ENCODE measurements at regions not wholly inside any gene's neighbourhood (a gene's known extent, or its start where the extent isn't known, plus 50 kb on each side); places are given as distances from the start of the nearest gene placed in this dataset.

GRCh38 chr11:80914311-80914710, 1473.5 kb upstream of the TENM4 start:
- TF ChIP-seq ZNF565 (CRISPR knock-in tag; conservative IDR thresholded peaks at IDR 0.05; ENCODE audit: low read depth): no peak
- TF ChIP-seq TSHZ2 (CRISPR knock-in tag; IDR thresholded peaks at IDR 0.05): no peak
- no peak for TF ChIP-seq SNAI2 (CRISPR knock-in tag; IDR thresholded peaks at IDR 0.05)
- no peak for TF ChIP-seq OSR1 (CRISPR knock-in tag; IDR thresholded peaks at IDR 0.05)
- TF ChIP-seq CREB5 (CRISPR knock-in tag; IDR thresholded peaks at IDR 0.05; ENCODE audit: low read depth): no peak
- no peak for TF ChIP-seq CSRNP3 (CRISPR knock-in tag; IDR thresholded peaks at IDR 0.05)
- ATAC-seq: no peak

GRCh38 chr11:80911666-80912065, 1470.8 kb upstream of the TENM4 start:
- no peak for ATAC-seq
- TF ChIP-seq SNAI2 (CRISPR knock-in tag; IDR thresholded peaks at IDR 0.05) (no peak), ZFP30 (CRISPR knock-in tag; IDR thresholded peaks at IDR 0.05) (no peak), PPARA (CRISPR knock-in tag; IDR thresholded peaks at IDR 0.05; ENCODE audit: borderline replicate concordance) (no peak), ZFP3 (CRISPR knock-in tag; IDR thresholded peaks at IDR 0.05) (no peak), TCF4 (CRISPR knock-in tag; IDR thresholded peaks at IDR 0.05; ENCODE audit: borderline replicate concordance) (no peak), CREB5 (CRISPR knock-in tag; IDR thresholded peaks at IDR 0.05; ENCODE audit: low read depth) (no peak), ISL1 (CRISPR knock-in tag; IDR thresholded peaks at IDR 0.05) (no peak), OSR1 (CRISPR knock-in tag; IDR thresholded peaks at IDR 0.05) (no peak), ZNF565 (CRISPR knock-in tag; conservative IDR thresholded peaks at IDR 0.05; ENCODE audit: low read depth) (no peak), ZC3H10 (CRISPR knock-in tag; IDR thresholded peaks at IDR 0.05) (no peak)

- no peak for TF ChIP-seq TOX (CRISPR knock-in tag; IDR thresholded peaks at IDR 0.05; ENCODE audit: borderline replicate concordance)
- no peak for TF ChIP-seq ISL1 (CRISPR knock-in tag; IDR thresholded peaks at IDR 0.05)
- TF ChIP-seq ZFP30 (CRISPR knock-in tag; IDR thresholded peaks at IDR 0.05): no peak
- TF ChIP-seq TSHZ2 (CRISPR knock-in tag; IDR thresholded peaks at IDR 0.05): no peak
- no peak for TF ChIP-seq ZNF565 (CRISPR knock-in tag; conservative IDR thresholded peaks at IDR 0.05; ENCODE audit: low read depth)
- no peak for TF ChIP-seq SNAI2 (CRISPR knock-in tag; IDR thresholded peaks at IDR 0.05)
- TF ChIP-seq CREB5 (CRISPR knock-in tag; IDR thresholded peaks at IDR 0.05; ENCODE audit: low read depth): no peak
- no peak for ATAC-seq
Observed at GRCh38 chr11:80900265-80900664, 1459.4 kb upstream of the TENM4 start.

GRCh38 chr11:80899381-80899780, 1458.6 kb upstream of the TENM4 start:
- ATAC-seq: no peak
- TF ChIP-seq ISL1 (CRISPR knock-in tag; IDR thresholded peaks at IDR 0.05) (peak; percentile 93), POU6F1 (CRISPR knock-in tag; IDR thresholded peaks at IDR 0.05; ENCODE audit: borderline replicate concordance, low read depth) (no peak), RARB (CRISPR knock-in tag; IDR thresholded peaks at IDR 0.05) (no peak), PPARA (CRISPR knock-in tag; IDR thresholded peaks at IDR 0.05; ENCODE audit: borderline replicate concordance) (no peak), CREB5 (CRISPR knock-in tag; IDR thresholded peaks at IDR 0.05; ENCODE audit: low read depth) (peak; percentile 57; the same call in 1 of the 2 replicates)

All from SK-N-SH treated with all-trans-retinoic acid at 6 μM for 48 hours (cell line).